Neural progenitor cell (in vitro differentiated cells): ENCODE measurements at regions not wholly inside any gene's neighbourhood (a gene's known extent, or its start where the extent isn't known, plus 50 kb on each side); places are given as distances from the start of the nearest gene placed in this dataset.

Experiments
- DNase-seq: peaks from one replicate; pipeline ENCODE4 v3.0.0-alpha.2; 2016; ENCODE audit warnings: low spot score
- H2AFZ ChIP-seq: fragments of 200-600 bp; sonication (generic); replicated peaks from 2 replicates; pipeline ENCODE4 v1.6.1; 2016; ENCODE audit warnings: antibody characterized with exemption
- H3F3A ChIP-seq: fragments of 200-600 bp; sonication (generic); 2 replicates; pipeline ENCODE4 v1.6.1; 2016; ENCODE audit warnings: antibody characterized with exemption, low read depth
- H3K27ac ChIP-seq: fragments of 200-600 bp; sonication (generic); 2 replicates; pipeline ENCODE4 v1.5.1; 2016; ENCODE audit warnings: mild to moderate bottlenecking
- H3K27me3 ChIP-seq: fragments of 200-600 bp; sonication (generic); 2 replicates; pipeline ENCODE4 v1.6.1; 2016; ENCODE audit warnings: mild to moderate bottlenecking, moderate library complexity
- H3K36me3 ChIP-seq: fragments of 200-600 bp; sonication (generic); 2 replicates; pipeline ENCODE4 v1.5.1; 2016
- H3K4me1 ChIP-seq: fragments of 200-600 bp; sonication (generic); 2 replicates; pipeline ENCODE4 v1.6.1; 2016; ENCODE audit warnings: mixed run types
- H3K4me2 ChIP-seq: fragments of 200-600 bp; sonication (generic); 2 replicates; pipeline ENCODE4 v1.6.1; 2016
- H3K4me3 ChIP-seq: fragments of 200-600 bp; sonication (generic); 2 replicates; pipeline ENCODE4 v1.5.1; 2016
- H3K79me2 ChIP-seq: fragments of 200-600 bp; sonication (generic); 2 replicates; pipeline ENCODE4 v1.6.1; 2016; ENCODE audit warnings: low read depth
- H3K9ac ChIP-seq: fragments of 200-600 bp; sonication (generic); 2 replicates; pipeline ENCODE4 v1.6.1; 2016
- H3K9me3 ChIP-seq: fragments of 200-600 bp; sonication (generic); 2 replicates; pipeline ENCODE4 v1.5.1; 2016; ENCODE audit warnings: low read depth
- H4K20me1 ChIP-seq: fragments of 200-600 bp; sonication (generic); 2 replicates; pipeline ENCODE4 v1.6.1; 2016; ENCODE audit warnings: low read depth
- H3K27ac Mint-ChIP-seq: 3 replicates; pipeline ENCODE4 v1.8.0; 2021; ENCODE audit warnings: mixed read lengths
- H3K27me3 Mint-ChIP-seq: 2 replicates; pipeline ENCODE4 v1.8.0; 2022; ENCODE audit warnings: low read depth, mild to moderate bottlenecking, inconsistent platforms, moderate library complexity, mixed read lengths; ENCODE audit not compliant: insufficient read depth
- H3K36me3 Mint-ChIP-seq: 3 replicates; pipeline ENCODE4 v1.8.0; 2021; ENCODE audit warnings: mixed read lengths
- H3K4me1 Mint-ChIP-seq: 3 replicates; pipeline ENCODE4 v1.8.0; 2021; ENCODE audit warnings: mixed read lengths
- H3K4me3 Mint-ChIP-seq: 3 replicates; pipeline ENCODE4 v1.8.0; 2021; ENCODE audit warnings: mild to moderate bottlenecking, moderate library complexity, mixed read lengths
- H3K9me3 Mint-ChIP-seq: 3 replicates; pipeline ENCODE4 v1.8.0; 2020; ENCODE audit warnings: mixed read lengths
- EZH2 ChIP-seq: fragments of 200-600 bp; sonication (generic); IDR thresholded peaks from 2 replicates; pipeline ENCODE4 v1.6.1; 2017; ENCODE audit warnings: antibody characterized with exemption, mild to moderate bottlenecking, moderate library complexity
- EZH2phosphoT487 ChIP-seq: fragments of 200-600 bp; sonication (generic); IDR thresholded peaks from 2 replicates; pipeline ENCODE4 v1.6.1; 2017; ENCODE audit warnings: antibody characterized with exemption
- TF ChIP-seq, protein P1 (sequence below): fragments of 200-600 bp; sonication (generic); IDR thresholded peaks from 2 replicates; pipeline ENCODE4 v1.5.1; 2017; ENCODE audit warnings: antibody characterized with exemption, mild to moderate bottlenecking

GRCh38 chr15:31238906-31239305 is 87.7 kb upstream of the KLF13 start:
- TF ChIP-seq EZH2phosphoT487 (no peak), EZH2 (no peak)
- no peak overlapping the region for H3K4me2 ChIP-seq
- H3K27ac ChIP-seq = no peak overlapping the region
- no peak overlapping the region for H2AFZ ChIP-seq
- no peak for DNase-seq
- no peaks in the 10 kb centered on the region for H3K36me3 ChIP-seq
- H3K9me3 ChIP-seq = no peaks in the 10 kb centered on the region
- H3K36me3 Mint-ChIP-seq = no peaks in the 10 kb centered on the region
- H3K4me3 Mint-ChIP-seq = no peak overlapping the region
- H3K4me3 ChIP-seq = no peak overlapping the region
- peaks cover 2% of the 10 kb centered on the region for H3K9me3 Mint-ChIP-seq
- H3K79me2 ChIP-seq = no peaks in the 10 kb centered on the region
- no peaks in the 10 kb centered on the region for H3F3A ChIP-seq
- H3K9ac ChIP-seq = no peak overlapping the region
- peaks cover 13% of the 10 kb centered on the region for H3K4me1 Mint-ChIP-seq
- no peaks in the 10 kb centered on the region for H4K20me1 ChIP-seq
- H3K4me1 ChIP-seq = peaks cover 6% of the 10 kb centered on the region
- H3K27ac Mint-ChIP-seq = no peak overlapping the region
- H3K27me3 Mint-ChIP-seq = peaks cover 8% of the 10 kb centered on the region
- no peaks in the 10 kb centered on the region for H3K27me3 ChIP-seq

DNA sequence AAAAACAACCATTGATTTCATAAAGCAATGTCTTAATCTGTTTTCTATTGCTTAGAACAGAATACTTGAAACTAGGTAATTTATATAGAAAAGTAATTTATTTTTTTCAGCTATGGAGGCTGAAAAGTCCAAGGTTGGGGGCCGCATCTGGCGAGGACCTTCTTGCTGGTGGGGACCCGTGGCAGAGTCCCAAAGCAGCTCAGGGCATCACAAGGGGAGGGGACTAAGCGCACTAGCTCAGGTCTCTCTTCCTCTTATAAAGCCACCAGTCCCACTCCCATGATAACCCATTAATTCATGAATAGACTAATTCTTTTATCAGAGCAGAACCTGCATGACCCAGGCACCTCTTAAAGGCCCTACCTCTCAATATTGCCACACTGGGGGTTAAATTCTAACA is 87.2 kb upstream of the KLF13 start:
- no peaks in the 10 kb centered on the region for H3K79me2 ChIP-seq
- no peaks in the 10 kb centered on the region for H3K27me3 ChIP-seq
- H3K27ac ChIP-seq = no peak overlapping the region
- Mint-ChIP-seq H3K9me3 (peaks cover 2% of the 10 kb centered on the region), H3K27me3 (peaks cover 8% of the 10 kb centered on the region), H3K27ac (no peak overlapping the region), H3K4me1 (peaks cover 13% of the 10 kb centered on the region), H3K36me3 (no peaks in the 10 kb centered on the region), H3K4me3 (no peak overlapping the region)
- H3K9me3 ChIP-seq = no peaks in the 10 kb centered on the region
- TF ChIP-seq, protein P1, sequence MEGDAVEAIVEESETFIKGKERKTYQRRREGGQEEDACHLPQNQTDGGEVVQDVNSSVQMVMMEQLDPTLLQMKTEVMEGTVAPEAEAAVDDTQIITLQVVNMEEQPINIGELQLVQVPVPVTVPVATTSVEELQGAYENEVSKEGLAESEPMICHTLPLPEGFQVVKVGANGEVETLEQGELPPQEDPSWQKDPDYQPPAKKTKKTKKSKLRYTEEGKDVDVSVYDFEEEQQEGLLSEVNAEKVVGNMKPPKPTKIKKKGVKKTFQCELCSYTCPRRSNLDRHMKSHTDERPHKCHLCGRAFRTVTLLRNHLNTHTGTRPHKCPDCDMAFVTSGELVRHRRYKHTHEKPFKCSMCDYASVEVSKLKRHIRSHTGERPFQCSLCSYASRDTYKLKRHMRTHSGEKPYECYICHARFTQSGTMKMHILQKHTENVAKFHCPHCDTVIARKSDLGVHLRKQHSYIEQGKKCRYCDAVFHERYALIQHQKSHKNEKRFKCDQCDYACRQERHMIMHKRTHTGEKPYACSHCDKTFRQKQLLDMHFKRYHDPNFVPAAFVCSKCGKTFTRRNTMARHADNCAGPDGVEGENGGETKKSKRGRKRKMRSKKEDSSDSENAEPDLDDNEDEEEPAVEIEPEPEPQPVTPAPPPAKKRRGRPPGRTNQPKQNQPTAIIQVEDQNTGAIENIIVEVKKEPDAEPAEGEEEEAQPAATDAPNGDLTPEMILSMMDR = no peak
- no peak for TF ChIP-seq EZH2
- TF ChIP-seq EZH2phosphoT487 = no peak
- no peaks in the 10 kb centered on the region for H3K36me3 ChIP-seq
- DNase-seq = no peak
- H2AFZ ChIP-seq = no peak overlapping the region
- no peaks in the 10 kb centered on the region for H3F3A ChIP-seq
- no peak overlapping the region for H3K4me3 ChIP-seq
- peaks cover 6% of the 10 kb centered on the region for H3K4me1 ChIP-seq
- no peaks in the 10 kb centered on the region for H4K20me1 ChIP-seq
- H3K9ac ChIP-seq = no peak overlapping the region
- no peak overlapping the region for H3K4me2 ChIP-seq

DNA sequence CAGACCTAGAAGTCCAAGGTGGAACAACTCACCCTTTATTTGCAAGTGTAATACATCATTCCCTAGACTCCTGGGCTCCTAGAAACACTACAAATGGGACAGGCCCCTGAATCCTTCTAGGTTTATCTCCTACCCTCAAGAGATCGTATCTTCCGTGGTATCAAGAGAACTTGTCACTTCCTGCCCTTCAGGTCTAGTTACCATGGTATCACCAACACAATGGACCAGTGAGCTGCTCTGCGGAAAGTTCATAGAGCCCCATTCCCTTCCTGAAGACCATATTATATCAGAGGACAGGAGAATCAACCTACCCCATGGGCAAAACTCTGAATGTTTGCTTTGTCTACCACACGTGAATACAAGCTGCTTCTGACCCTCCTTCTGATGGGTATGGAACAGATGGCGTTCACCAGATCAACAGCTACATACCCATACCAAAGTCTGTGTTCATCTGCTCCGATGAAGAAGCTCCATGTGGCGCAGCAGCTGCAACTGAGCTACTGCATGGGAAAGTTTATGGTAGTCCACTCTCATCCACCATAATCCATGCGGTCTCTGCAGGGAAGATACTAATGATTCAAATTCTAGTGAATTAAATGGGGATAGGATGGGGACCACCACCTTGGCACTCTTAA is 84.6 kb upstream of the KLF13 start:
- Mint-ChIP-seq H3K36me3 (no peaks in the 10 kb centered on the region), H3K27ac (no peak overlapping the region), H3K27me3 (no peaks in the 10 kb centered on the region), H3K4me1 (peaks cover under 1% of the 10 kb centered on the region), H3K9me3 (peaks cover 2% of the 10 kb centered on the region), H3K4me3 (no peak overlapping the region)
- H3K79me2 ChIP-seq = no peaks in the 10 kb centered on the region
- no peaks in the 10 kb centered on the region for H3K9me3 ChIP-seq
- no peak for DNase-seq
- TF ChIP-seq, protein P1 = no peak
- TF ChIP-seq EZH2phosphoT487 (no peak), EZH2 (no peak)
- H2AFZ ChIP-seq = no peak overlapping the region
- H3K27me3 ChIP-seq = no peaks in the 10 kb centered on the region
- no peaks in the 10 kb centered on the region for H3K36me3 ChIP-seq
- no peaks in the 10 kb centered on the region for H3F3A ChIP-seq
- H4K20me1 ChIP-seq = no peaks in the 10 kb centered on the region
- no peak overlapping the region for H3K4me2 ChIP-seq
- H3K27ac ChIP-seq = no peak overlapping the region
- no peak overlapping the region for H3K4me3 ChIP-seq
- H3K4me1 ChIP-seq = no peaks in the 10 kb centered on the region
- H3K9ac ChIP-seq = no peak overlapping the region

- Histone ChIP-seq H3K36me3 (no peaks in the 10 kb centered on the region), H3K27ac (no peak overlapping the region)
These were observed 82.7 kb upstream of the KLF13 start for GRCh38 chr15:31243895-31244294.

More at GRCh38 chr15:31243895-31244294, 82.7 kb upstream of the KLF13 start:
- H3K9me3 Mint-ChIP-seq = peaks cover 2% of the 10 kb centered on the region
- Histone ChIP-seq H3K4me2 (no peak overlapping the region), H3K9me3 (no peaks in the 10 kb centered on the region), H3K79me2 (no peaks in the 10 kb centered on the region), H3K9ac (no peak overlapping the region), H4K20me1 (no peaks in the 10 kb centered on the region), H3K4me3 (no peak overlapping the region), H2AFZ (no peak overlapping the region), H3F3A (no peaks in the 10 kb centered on the region), H3K4me1 (no peaks in the 10 kb centered on the region), H3K27me3 (no peaks in the 10 kb centered on the region)
- TF ChIP-seq, protein P1 = no peak
- TF ChIP-seq EZH2 (no peak), EZH2phosphoT487 (no peak)
- peaks cover 3% of the 10 kb centered on the region for H3K27me3 Mint-ChIP-seq
- no peak for DNase-seq
- H3K4me1 Mint-ChIP-seq = no peaks in the 10 kb centered on the region
- H3K36me3 Mint-ChIP-seq = no peaks in the 10 kb centered on the region
- no peak overlapping the region for H3K4me3 Mint-ChIP-seq
- no peak overlapping the region for H3K27ac Mint-ChIP-seq
